HG02759 (cell line): ENCODE measurements at regions not wholly inside any gene's neighbourhood (a gene's known extent, or its start where the extent isn't known, plus 50 kb on each side); places are given as distances from the start of the nearest gene placed in this dataset.

Source experiments
- ATAC-seq: cut with Tn5 transposase; IDR thresholded peaks from one replicate; pipeline ENCODE4 v1.9.1; 2021; ENCODE audit warnings: mild to moderate bottlenecking, moderate library complexity; ENCODE audit not compliant: unreplicated experiment

DNA sequence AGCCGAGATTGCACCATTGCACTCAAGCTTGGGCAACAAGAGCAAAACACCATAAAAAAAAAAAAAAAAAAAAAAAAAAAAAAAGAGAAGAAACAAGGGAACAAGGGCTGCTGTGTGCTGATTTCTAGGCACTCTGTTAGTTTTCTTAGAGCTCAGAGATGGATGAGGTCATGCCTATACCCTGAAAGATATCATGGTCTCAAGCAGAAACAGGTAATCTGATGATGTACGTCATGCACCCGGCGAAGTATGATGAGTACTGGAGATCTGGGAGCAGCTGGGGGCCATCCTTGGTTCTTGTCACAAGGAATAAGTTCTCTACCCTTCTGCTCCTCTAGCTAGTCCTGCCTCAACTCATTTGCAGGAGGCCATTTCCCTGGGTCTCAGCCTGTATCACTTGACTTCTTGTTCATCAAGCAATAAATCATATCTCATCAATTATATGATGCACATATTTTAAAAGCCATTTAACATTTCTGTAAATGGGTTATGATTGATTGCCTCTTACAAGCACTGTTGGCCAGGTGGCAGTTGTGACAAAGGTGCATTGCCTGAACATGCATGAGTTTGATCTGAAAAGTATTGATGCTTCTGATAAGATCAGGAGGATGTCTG is 517.2 kb downstream of the DHX35 start:
- ATAC-seq: no peak

- ATAC-seq: no peak
Measured at GRCh38 chr20:39474879-39475278, 512.7 kb downstream of the DHX35 start.

GRCh38 chr20:39473536-39473935 is 511.4 kb downstream of the DHX35 start:
- ATAC-seq: no peak

GRCh38 chr20:39468703-39469102 is 506.6 kb downstream of the DHX35 start:
- ATAC-seq: no peak

DNA sequence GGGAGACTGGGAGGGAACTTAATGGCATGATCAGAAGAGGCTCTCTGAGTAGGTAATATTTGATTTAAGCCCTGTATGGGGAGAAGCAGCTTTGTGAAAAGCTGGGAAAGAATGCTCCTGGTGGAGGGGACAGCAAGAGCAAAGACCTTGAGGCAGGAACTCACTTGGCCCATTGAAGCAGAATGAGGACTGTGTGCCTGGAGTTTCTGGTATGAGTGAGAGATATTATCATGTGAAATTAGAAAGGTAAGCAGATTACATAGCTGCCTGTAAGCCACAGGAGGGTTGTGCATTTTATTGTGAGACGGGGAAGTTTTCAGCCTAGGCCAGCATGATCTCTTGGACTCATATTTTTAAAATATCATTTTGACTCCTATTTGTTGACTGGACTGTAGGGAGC is 502.1 kb downstream of the DHX35 start:
- ATAC-seq: no peak

- ATAC-seq: no peak
Measured at GRCh38 chr20:39462416-39462945, 500.3 kb downstream of the DHX35 start.

DNA sequence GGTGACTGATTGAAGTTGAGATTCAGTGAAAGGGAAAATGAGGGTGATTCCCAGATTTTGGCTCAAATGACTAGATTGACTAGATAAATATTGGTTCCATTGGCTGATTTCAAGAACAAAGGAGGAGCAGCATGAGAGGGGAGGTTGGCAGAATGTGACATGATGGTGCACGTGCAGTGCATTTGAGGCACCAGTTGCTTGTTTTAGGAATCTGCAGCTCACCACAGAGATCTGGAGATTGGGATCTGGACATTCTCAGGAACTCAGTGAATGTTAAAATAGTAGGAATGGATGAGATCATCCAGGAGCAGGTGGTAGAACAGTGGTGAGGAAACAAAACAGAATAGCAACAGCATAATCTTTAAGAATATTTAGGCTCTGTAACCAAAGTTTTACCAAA is 496.3 kb downstream of the DHX35 start:
- no peak for ATAC-seq

DNA sequence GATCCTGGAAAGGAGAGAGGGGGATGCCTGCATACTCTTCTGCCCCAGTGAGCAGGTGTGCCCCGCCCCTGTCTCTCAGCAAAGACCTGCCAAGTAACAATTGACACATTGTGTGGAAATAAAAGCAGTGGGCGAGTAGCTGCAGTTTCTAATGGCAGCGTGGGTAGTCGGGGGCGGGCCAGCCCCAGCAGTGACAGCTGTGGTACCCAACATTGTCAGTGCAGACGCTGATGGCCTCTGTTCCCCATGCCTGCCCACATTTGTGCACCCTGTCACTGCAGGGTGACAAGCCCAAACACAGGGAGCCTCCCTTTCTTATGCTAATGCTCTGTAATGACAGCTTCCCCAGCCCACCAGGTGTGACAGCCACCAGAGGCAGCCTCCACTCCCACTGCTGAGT is 491.7 kb downstream of the DHX35 start:
- ATAC-seq: no peak

DNA sequence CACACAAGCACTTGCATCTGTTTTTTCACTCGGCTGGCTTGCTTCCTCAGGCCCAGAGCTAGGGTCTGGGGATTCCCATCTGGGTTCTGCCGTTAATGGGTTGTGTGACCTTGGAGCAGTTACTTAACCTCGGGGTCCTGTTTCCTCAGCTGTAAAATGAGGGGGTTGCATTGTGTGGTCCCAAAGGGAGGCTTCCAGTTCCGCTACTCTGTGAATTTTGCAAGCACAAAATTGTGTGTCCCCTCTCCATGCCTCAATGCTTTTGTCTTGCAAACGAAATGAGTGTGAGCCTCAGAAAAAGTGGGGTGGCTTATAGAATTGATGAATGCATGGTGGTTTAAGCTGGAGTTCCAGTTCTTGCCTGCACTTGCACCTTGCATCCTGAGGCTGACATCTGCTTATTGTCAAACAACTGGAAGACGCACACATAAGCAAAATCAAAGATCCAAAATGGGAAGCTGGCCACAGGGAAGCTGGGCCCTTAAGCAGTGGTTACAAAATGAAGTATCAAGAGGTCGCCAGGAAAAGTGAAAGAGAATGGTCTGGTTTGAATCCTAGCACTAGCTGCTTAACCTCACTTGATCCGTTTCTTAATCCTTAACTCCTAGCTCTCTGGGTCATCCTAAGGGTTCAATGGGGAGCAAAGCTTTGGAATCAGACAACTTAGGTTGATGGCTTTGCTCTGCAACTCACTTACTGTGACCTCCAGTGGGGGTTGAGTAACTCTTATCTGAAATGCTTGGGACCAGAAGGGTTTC is 490.6 kb downstream of the DHX35 start:
- ATAC-seq: no peak

DNA sequence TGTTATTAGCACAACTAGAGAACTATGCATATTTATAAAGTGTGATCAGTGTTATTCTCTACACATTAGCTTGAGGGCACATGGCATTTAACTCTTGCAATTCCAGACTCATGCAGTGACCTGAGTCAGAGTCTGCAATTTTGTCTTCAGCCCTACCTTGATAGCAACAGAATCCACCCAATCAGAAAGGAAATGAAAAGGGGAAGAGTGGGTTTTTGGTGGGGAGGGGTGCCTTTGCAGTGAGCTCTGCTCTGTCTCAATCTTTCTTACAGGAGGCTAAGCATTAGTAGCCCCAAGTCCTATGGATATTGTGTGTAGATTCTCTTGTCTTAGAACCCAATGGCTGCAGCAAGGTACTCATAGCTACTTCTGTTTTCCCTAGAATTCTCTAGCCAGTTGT is 489.2 kb downstream of the DHX35 start:
- no peak for ATAC-seq

DNA sequence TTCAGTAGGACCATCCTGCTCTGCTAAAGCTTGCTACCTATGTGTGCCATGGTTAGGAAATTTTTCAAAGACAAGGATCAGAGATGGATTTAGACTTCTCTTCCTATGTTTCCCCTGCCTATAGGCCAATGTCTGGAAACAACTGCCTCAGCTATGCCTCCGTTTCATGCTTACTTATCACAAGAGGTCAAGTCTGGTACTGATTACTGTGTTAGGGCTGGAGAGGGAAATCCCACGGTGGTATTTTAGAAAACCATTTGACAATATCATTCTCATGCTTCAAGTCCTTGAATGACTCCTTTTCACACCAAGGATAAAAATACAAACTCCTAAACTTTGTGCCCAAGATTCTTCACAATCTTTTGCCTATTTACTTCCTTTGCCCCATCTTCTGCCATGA is 484.3 kb downstream of the DHX35 start:
- ATAC-seq: no peak

- ATAC-seq: no peak
Measured at GRCh38 chr20:39445095-39445494, 483.0 kb downstream of the DHX35 start.

DNA sequence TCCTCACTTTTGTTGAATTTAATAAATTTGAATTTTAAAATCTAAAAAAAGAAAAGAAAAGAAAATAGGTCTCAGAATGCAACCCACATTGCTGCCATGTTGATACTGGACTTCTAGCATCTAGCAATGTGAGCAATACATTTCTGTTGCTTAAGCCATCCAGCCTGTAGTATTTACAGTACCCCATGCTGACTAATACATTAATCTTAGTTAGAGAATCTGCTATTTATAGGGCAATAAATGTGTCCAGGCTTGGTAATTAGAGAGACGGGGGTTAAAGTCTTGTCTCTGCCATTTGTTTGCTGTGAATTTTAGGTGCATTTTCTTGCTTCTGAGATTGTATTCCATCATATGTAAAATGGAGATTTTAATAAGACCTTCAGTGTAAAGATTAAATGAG is 471.3 kb downstream of the DHX35 start:
- no peak for ATAC-seq

DNA sequence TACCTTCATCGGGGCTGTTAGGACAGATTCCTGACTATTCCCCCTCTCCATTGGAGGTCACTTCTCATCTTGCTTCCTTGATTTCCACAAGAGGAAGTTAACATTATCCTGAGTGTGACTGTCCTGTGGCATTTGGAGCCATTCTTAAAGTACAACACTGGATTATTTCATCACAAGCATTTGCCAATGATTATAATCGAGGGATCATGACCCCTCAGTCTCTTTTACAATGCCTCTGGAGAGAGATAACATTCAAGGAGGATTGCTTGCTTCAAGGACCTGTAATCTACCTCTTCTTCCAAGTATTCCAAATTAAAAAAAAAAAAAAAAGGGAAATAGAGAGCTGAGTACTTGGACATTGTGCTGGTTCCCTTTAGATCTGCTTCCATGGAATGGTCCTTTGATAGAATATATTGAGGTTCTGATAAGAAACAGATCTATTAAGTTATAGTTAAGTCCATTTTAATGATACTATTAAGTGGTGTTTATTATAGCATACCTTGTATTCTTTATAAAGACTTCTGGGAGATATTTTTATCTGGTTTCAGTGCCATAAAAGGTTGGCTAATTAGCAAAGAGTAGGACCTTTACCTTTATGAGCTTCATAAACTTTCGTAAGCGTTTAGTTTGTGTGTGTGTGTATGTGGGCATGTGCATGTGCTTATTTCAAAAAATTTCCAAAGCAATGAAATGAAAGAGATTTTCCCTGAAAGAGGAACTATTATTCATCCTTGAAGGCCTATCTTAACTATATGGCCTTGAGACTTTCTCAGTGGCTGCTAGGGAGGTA is 469.1 kb downstream of the DHX35 start:
- no peak for ATAC-seq

DNA sequence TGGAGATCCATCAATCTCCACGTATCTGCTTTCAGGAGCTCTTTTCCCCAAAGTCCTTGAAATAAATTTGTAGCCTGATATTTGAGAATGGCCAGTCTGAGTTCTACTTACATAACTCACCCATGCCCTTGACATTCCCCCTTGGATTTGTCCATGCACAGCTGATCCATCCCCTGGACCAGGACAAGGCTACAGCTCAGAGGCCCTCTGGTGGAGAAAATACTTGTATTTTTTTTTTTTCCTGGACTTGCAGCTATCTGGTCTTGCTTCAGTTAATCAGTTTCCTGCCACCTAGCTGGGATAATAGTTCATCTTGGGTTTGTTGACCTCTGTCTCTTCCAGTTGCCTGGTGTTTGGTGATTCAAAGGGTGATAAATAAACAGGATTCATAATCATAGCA is 467.6 kb downstream of the DHX35 start:
- ATAC-seq: no peak

DNA sequence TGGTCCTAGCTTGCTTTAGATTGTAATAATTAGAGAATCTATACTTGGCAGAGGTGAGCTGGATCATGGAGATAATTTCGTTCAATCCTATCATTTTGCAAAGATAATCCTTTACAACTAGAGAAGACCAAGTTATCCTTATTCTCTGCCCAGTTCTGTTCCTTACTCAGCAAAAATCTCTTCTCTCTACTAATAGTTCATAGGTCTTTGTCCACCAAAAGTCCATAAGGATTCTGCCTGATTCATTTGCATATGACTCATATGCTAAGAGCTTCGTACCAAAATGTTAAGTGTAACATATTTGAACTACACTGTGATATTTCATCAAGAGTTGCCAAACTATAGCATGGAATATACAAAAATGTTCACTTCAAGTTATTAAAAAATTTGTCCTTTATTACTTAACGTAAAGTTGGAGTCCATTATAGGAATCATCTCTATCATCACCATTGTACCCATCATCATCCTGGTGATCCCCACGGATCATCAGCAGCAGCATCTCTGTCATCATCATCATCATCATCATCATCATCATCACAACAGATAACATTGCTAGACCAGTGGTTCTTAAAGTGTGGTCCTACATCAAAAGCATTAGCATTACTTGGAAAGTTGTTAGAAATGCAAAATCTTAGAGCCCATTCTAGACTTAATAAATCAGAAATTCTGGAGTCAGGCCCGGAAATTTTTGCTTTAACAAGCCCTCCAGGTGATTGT is 463.0 kb downstream of the DHX35 start:
- ATAC-seq: no peak

DNA sequence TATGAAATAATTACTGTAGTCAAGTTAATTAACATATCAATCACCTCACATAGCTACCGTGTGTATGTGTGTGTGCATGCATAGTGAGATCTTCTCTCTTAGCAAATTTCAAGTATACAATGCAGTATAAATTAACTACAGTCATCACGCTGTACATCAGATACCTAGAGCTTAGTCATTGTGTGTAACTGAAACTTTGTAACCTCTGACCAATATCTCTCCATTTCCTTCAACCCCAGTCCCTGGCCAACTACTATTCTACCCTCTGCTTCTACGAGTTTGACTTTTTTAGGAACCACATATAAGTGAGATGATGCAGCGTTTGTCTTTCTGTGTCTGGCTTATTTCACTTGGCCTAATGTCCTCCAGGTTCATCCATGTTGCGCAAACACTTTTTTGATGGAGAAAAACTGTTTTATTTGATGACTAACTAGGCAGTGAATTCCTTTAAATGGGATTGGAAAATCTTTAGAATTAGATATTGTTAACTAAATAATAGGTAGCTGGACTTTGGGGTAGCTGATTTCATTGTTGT is 459.5 kb downstream of the DHX35 start:
- no peak for ATAC-seq

GRCh38 chr20:39412091-39412490 is 449.9 kb downstream of the DHX35 start:
- ATAC-seq: no peak

GRCh38 chr20:39399463-39399862 is 437.3 kb downstream of the DHX35 start:
- ATAC-seq: no peak

DNA sequence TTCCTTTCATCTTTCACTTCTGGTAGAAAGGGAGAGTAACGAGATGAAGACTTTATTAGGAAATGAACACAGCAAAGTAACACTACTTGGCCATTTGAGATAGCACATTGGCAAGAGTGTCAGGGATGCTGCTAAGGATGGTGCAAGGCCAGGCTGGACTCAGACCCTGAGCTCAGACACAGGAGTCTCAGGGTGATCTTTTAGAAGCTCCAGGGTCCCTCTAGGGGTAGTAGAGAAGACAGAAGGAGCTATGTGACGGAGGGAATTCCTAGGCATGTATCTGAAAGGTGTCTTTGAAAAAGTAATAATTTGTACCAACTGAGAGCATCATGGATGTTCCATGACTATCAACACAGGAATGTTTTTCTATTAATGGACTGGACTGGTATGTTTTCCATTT is 436.5 kb downstream of the DHX35 start:
- ATAC-seq: no peak

- ATAC-seq: no peak
Measured at GRCh38 chr20:39397646-39398045, 435.5 kb downstream of the DHX35 start.
